H7 (cell line): ENCODE measurements at regions not wholly inside any gene's neighbourhood (a gene's known extent, or its start where the extent isn't known, plus 50 kb on each side); places are given as distances from the start of the nearest gene placed in this dataset.

Source experiments
- DNase-seq: peaks from one replicate; pipeline ENCODE4 v3.0.0; 2012
- H3K27me3 ChIP-seq: 2 replicates; pipeline ENCODE4 v1.6.0; 2011; ENCODE audit warnings: mild to moderate bottlenecking, low read length; ENCODE audit not compliant: control insufficient read depth, insufficient read depth
- H3K36me3 ChIP-seq: replicated peaks from 2 replicates; pipeline ENCODE4 v1.5.1; 2011; ENCODE audit warnings: low read length; ENCODE audit not compliant: control insufficient read depth, insufficient read depth
- H3K4me3 ChIP-seq: 2 replicates; pipeline ENCODE4 v1.5.1; 2011; ENCODE audit warnings: low read depth, mild to moderate bottlenecking, control low read depth, low read length, moderate library complexity; ENCODE audit not compliant: insufficient read depth

- Histone ChIP-seq H3K27me3 (no peaks in the 10 kb centered on the region), H3K36me3 (no peaks in the 10 kb centered on the region), H3K4me3 (no peak overlapping the region)
- no peak for DNase-seq
Observed at GRCh38 chr2:160967523-160967922, 192.7 kb upstream of the TANK start.

- DNase-seq: no peak
- H3K27me3 ChIP-seq: no peaks in the 10 kb centered on the region
- H3K36me3 ChIP-seq: no peaks in the 10 kb centered on the region
- H3K4me3 ChIP-seq: no peak overlapping the region
Observed at GRCh38 chr2:160968183-160968582, 192.0 kb upstream of the TANK start.

GRCh38 chr2:160970052-160970965, 189.9 kb upstream of the TANK start:
- H3K36me3 ChIP-seq: no peaks in the 10 kb centered on the region
- DNase-seq: peak; percentile 60
- no peak overlapping the region for H3K4me3 ChIP-seq

GRCh38 chr2:160973991-160974390, 186.2 kb upstream of the TANK start:
- DNase-seq: no peak
- Histone ChIP-seq H3K4me3 (no peak overlapping the region), H3K27me3 (no peaks in the 10 kb centered on the region), H3K36me3 (no peaks in the 10 kb centered on the region)

More at GRCh38 chr2:160970052-160970965, 189.9 kb upstream of the TANK start:
- no peaks in the 10 kb centered on the region for H3K27me3 ChIP-seq

- H3K36me3 ChIP-seq: no peaks in the 10 kb centered on the region
- no peak for DNase-seq
- H3K27me3 ChIP-seq: no peaks in the 10 kb centered on the region
- no peak overlapping the region for H3K4me3 ChIP-seq
Observed at GRCh38 chr2:160974803-160975202, 185.4 kb upstream of the TANK start.

- DNase-seq: no peak
- H3K4me3 ChIP-seq: no peak overlapping the region
- H3K27me3 ChIP-seq: no peaks in the 10 kb centered on the region
- H3K36me3 ChIP-seq: no peaks in the 10 kb centered on the region
Observed at GRCh38 chr2:160976797-160977196, 183.4 kb upstream of the TANK start.

GRCh38 chr2:160977376-160977775, 182.9 kb upstream of the TANK start:
- Histone ChIP-seq H3K27me3 (no peaks in the 10 kb centered on the region), H3K4me3 (no peak overlapping the region), H3K36me3 (no peaks in the 10 kb centered on the region)
- DNase-seq: no peak

- no peak overlapping the region for H3K4me3 ChIP-seq
- no peaks in the 10 kb centered on the region for H3K27me3 ChIP-seq
- no peak for DNase-seq
Observed at GRCh38 chr2:160977854-160978253, 182.4 kb upstream of the TANK start.

GRCh38 chr2:160984426-160985077, 175.7 kb upstream of the TANK start:
- H3K27me3 ChIP-seq: no peaks in the 10 kb centered on the region
- no peaks in the 10 kb centered on the region for H3K36me3 ChIP-seq
- no peak for DNase-seq
- no peak overlapping the region for H3K4me3 ChIP-seq

More at GRCh38 chr2:160977854-160978253, 182.4 kb upstream of the TANK start:
- no peaks in the 10 kb centered on the region for H3K36me3 ChIP-seq

- H3K27me3 ChIP-seq: no peaks in the 10 kb centered on the region
- no peaks in the 10 kb centered on the region for H3K36me3 ChIP-seq
- DNase-seq: no peak
Observed at GRCh38 chr2:160989778-160990177, 170.4 kb upstream of the TANK start.

GRCh38 chr2:160993654-160994061, 166.6 kb upstream of the TANK start:
- no peak for DNase-seq
- Histone ChIP-seq H3K4me3 (no peak overlapping the region), H3K27me3 (no peaks in the 10 kb centered on the region)

More at GRCh38 chr2:160989778-160990177, 170.4 kb upstream of the TANK start:
- H3K4me3 ChIP-seq: no peak overlapping the region

GRCh38 chr2:160994141-160995002, 165.9 kb upstream of the TANK start:
- Histone ChIP-seq H3K4me3 (no peak overlapping the region), H3K36me3 (no peaks in the 10 kb centered on the region), H3K27me3 (no peaks in the 10 kb centered on the region)
- DNase-seq: peak; percentile 52

More at GRCh38 chr2:160993654-160994061, 166.6 kb upstream of the TANK start:
- no peaks in the 10 kb centered on the region for H3K36me3 ChIP-seq

GRCh38 chr2:160996584-160996983, 163.6 kb upstream of the TANK start:
- DNase-seq: no peak
- Histone ChIP-seq H3K4me3 (no peak overlapping the region), H3K27me3 (no peaks in the 10 kb centered on the region), H3K36me3 (no peaks in the 10 kb centered on the region)

GRCh38 chr2:161004379-161004778, 155.8 kb upstream of the TANK start:
- DNase-seq: peak; percentile 31

More at GRCh38 chr2:161004379-161004778, 155.8 kb upstream of the TANK start:
- H3K36me3 ChIP-seq: no peaks in the 10 kb centered on the region
- no peaks in the 10 kb centered on the region for H3K27me3 ChIP-seq
- no peak overlapping the region for H3K4me3 ChIP-seq
